SIG-M5 treated with dmso at 0.1 percent for 504 hours (cell line): ENCODE measurements at regions not wholly inside any gene's neighbourhood (a gene's known extent, or its start where the extent isn't known, plus 50 kb on each side); places are given as distances from the start of the nearest gene placed in this dataset.

Experiments
- DNase-seq: peaks from one replicate; lab custom pipeline; 2025; ENCODE audit not compliant: unreplicated experiment; lab: John Stamatoyannopoulos, UW

- no peak for DNase-seq
These were observed 224.5 kb downstream of the VEGFC start for GRCh38 chr4:176568238-176568637.

- DNase-seq, result no peak
These were observed 223.4 kb downstream of the VEGFC start for GRCh38 chr4:176569301-176569700.

DNA sequence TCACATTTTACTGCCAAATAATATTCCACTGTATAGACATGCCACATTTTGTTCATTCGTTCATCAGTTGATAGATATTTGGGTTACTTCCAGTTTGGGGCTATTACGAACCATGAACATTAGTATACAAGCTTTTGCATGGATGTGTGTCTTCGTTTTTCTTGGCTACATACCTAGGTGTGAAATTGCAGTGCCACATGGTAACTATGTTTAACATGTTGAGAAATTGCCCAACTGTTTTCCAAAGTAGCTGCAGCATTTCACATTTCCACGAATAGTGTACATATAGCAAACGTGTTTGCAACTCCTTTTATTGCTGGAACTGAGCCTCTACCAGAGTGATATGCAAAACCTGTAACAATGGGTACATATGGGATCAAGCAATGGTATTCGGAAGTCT lies 221.5 kb downstream of the VEGFC start:
- no peak for DNase-seq

DNA sequence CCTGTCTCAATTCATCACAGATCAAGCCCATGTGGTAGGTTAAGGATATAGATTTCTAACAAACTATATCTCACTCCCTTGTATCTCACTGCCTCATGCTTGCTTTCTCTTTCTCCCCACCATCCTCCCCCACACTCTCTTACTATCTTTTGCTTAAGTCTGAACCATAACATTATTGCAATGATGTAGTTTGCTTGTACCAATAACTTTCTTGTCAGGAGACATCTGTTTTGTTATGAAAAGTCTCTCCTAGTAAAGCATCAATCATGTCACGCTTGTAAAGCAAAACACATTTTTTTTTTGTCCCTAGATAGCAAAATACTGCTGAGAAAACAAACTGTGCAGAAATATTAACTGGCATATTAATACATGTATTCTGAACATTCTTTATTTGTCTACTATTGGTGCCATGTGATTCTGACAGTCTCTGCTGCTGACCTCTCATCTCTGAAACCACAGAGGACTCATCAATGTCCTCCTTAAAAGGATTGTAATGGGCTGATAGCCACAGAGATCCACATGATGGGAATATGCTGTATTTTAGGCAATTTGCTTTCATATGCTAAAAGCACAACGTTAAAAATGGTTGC lies 217.5 kb downstream of the VEGFC start:
- DNase-seq, result no peak

GRCh38 chr4:176579226-176579625 lies 213.5 kb downstream of the VEGFC start:
- no peak for DNase-seq

GRCh38 chr4:176583278-176583677 lies 209.4 kb downstream of the VEGFC start:
- no peak for DNase-seq

- no peak for DNase-seq
These were observed 208.6 kb downstream of the VEGFC start for GRCh38 chr4:176584031-176584606.

GRCh38 chr4:176587920-176588319 lies 204.8 kb downstream of the VEGFC start:
- peak; percentile 92 for DNase-seq

DNA sequence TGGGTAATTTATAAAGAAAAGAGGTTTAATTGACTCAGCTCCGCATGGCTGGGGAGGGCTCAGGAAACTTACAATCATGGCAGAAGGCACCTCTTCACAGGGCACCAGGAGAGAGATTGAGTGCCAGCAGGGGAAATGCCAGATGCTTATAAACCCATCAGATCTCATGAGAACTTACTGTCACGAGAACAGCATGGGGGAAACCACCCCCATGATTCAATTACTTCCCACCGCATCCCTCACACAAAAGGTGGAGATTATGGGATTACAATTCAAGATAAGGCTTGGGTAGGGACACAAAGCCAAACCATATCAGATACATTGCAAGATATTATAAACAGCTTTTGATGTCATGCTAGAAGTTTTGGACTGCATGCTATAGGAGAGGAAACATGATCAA lies 204.3 kb downstream of the VEGFC start:
- DNase-seq, result no peak

- DNase-seq, result no peak
These were observed 199.6 kb downstream of the VEGFC start for GRCh38 chr4:176592976-176593670.

GRCh38 chr4:176593943-176594342 lies 198.8 kb downstream of the VEGFC start:
- DNase-seq, result no peak

DNA sequence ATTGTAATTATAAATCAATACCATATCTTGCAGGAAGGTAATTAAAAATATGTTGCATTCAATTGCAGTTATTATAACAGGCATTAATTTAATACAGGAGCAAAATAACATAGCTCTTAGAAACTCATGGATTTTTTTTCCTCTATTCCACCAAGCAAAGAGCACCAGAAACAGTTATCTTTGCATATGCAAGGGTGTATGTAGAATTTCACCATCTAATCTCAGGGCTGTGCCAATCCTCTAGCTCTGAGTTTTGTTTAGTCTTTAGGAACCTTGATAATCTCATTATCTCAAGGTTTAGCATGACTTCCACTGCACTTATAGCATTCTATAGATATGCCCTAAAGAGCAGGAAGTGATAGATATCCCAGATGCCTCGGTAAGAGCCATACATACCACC lies 197.5 kb downstream of the VEGFC start:
- DNase-seq, result no peak

GRCh38 chr4:176601124-176601523 lies 191.6 kb downstream of the VEGFC start:
- DNase-seq, result no peak

- no peak for DNase-seq
These were observed 184.9 kb downstream of the VEGFC start for GRCh38 chr4:176607807-176608206.

- no peak for DNase-seq
These were observed 184.4 kb downstream of the VEGFC start for GRCh38 chr4:176608346-176608745.

DNA sequence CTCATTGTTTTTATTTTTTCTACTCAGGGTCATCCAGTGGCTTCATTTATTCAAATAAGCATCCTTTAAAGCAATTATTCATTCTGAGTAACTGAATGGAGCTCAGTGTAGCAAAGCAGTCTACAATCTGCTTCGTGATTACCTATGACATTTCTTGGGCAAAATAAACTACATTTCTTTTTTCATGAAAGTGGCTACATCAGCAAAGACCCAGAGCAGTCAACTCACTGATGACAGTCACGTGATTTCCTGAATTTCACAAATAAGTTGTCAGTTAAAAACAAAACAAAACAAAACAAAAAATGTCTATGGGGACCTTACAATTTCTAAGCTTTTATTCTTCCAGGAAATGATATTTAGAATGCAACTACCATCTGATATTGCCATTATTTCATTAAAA lies 182.1 kb downstream of the VEGFC start:
- no peak for DNase-seq

GRCh38 chr4:176611381-176611780 lies 181.3 kb downstream of the VEGFC start:
- no peak for DNase-seq

GRCh38 chr4:176611951-176612350 lies 180.8 kb downstream of the VEGFC start:
- DNase-seq, result peak; percentile 79

DNA sequence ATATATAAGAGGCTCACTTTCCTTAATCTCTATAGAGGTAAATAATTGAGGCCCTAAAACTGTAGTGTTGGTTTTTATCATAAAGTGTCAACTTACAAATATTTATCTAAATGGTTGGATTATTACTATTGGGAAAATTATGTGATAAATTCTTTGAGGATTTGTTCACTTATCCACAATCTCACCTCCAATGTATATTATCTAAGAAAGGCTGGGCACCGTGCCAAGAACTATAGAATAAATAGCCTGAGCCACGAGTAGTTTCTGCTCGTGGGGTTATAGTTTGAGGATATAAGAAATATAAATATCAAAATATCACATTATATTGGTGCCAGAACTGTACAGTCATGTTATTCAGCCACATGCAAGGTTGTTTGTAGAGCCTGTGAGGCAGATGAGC lies 177.9 kb downstream of the VEGFC start:
- DNase-seq, result no peak

- no peak for DNase-seq
These were observed 176.6 kb downstream of the VEGFC start for GRCh38 chr4:176616151-176616550.

DNA sequence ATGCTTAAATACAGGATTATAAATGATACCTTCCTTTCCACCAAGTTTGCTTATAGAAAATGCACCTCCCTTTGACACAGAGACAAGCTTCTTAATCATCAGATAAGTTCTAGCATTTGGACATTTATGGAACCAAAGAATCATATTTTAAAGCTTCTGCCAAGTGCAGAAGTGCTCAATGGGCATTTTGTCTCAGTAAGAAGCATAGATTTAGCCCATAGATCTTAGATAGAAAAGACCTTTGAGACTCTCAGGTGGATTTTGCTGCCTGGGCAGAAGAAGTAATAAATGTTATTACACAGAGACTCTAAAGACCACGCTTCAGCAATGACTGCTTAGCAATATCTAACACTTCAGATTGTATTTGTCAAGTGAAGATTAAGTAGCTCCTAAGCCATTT lies 174.6 kb downstream of the VEGFC start:
- no peak for DNase-seq

GRCh38 chr4:176619430-176619829 lies 173.3 kb downstream of the VEGFC start:
- no peak for DNase-seq
